Activated CD4-positive, alpha-beta T cell treated with anti-CD3 and anti-CD28 coated beads, Interleukin-2, amount 10 ng/mL, durations not matched to agents 24 days and 14 days (primary cell): ENCODE measurements at regions not wholly inside any gene's neighbourhood (a gene's known extent, or its start where the extent isn't known, plus 50 kb on each side); places are given as distances from the start of the nearest gene placed in this dataset.

Experiments used
- DNase-seq: peaks from one replicate; pipeline ENCODE4 v3.0.0; 2022
- H3K27ac Mint-ChIP-seq: one replicate; pipeline ENCODE4 v1.8.0; 2022; ENCODE audit warnings: mild to moderate bottlenecking, mixed read lengths
- H3K27me3 Mint-ChIP-seq: one replicate; pipeline ENCODE4 v1.8.0; 2022; ENCODE audit warnings: mixed read lengths
- H3K36me3 Mint-ChIP-seq: one replicate; pipeline ENCODE4 v1.8.0; 2022; ENCODE audit warnings: low read depth, mild to moderate bottlenecking, mixed read lengths
- H3K4me1 Mint-ChIP-seq: one replicate; pipeline ENCODE4 v1.8.0; 2021; ENCODE audit warnings: mixed read lengths
- H3K4me3 Mint-ChIP-seq: one replicate; pipeline ENCODE4 v1.8.0; 2022; ENCODE audit warnings: mild to moderate bottlenecking, moderate library complexity, mixed read lengths
- H3K9me3 Mint-ChIP-seq: one replicate; pipeline ENCODE4 v1.8.0; 2021; ENCODE audit warnings: mixed read lengths
- intact Hi-C: fragments of 100-400 bp; cut with micrococcal nuclease; formaldehyde crosslinking; loops from one replicate; pipeline ENCODE4 v1.15.1; 2023

DNA sequence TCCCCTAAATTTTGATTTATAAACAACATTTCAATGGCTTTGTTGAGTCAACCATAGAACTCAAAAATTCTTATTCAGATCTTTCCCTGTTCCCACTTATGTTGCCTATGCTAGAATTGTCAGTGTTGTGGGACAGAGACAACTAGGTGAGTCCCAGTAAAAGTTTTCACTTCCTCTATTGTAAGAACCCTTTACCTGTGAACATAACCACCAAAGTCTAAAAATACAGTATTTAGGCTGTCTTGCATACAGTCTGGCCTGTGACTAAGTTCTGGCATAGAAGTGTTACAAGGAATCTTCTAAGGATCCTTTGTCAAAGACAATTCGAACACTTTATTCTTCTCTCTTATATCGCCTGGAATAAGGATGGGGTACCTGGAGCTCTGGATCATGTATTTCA, 1047.9 kb upstream of the NCAM2 start:
- Mint-ChIP-seq H3K9me3 (peaks cover 14% of the 10 kb centered on the region), H3K4me3 (no peak overlapping the region), H3K36me3 (no peaks in the 10 kb centered on the region), H3K27me3 (no peaks in the 10 kb centered on the region), H3K4me1 (no peaks in the 10 kb centered on the region), H3K27ac (no peak overlapping the region)
- intact Hi-C loops: no loop called here
- DNase-seq: no peak

- H3K4me3 Mint-ChIP-seq: no peak overlapping the region
- no peaks in the 10 kb centered on the region for H3K4me1 Mint-ChIP-seq
- no peak overlapping the region for H3K27ac Mint-ChIP-seq
- DNase-seq: no peak
- H3K27me3 Mint-ChIP-seq: no peaks in the 10 kb centered on the region
- intact Hi-C loops: no loop called here
- H3K9me3 Mint-ChIP-seq: peaks cover 6% of the 10 kb centered on the region
- H3K36me3 Mint-ChIP-seq: no peaks in the 10 kb centered on the region
Observed at GRCh38 chr21:19969156-19969555, 1029.1 kb upstream of the NCAM2 start.

- Mint-ChIP-seq H3K9me3 (peaks cover 12% of the 10 kb centered on the region), H3K4me3 (no peak overlapping the region), H3K27ac (no peak overlapping the region), H3K36me3 (no peaks in the 10 kb centered on the region), H3K27me3 (no peaks in the 10 kb centered on the region), H3K4me1 (no peaks in the 10 kb centered on the region)
- DNase-seq: no peak
- intact Hi-C loops: no loop called here
Observed at GRCh38 chr21:19981938-19982337, 1016.3 kb upstream of the NCAM2 start.

- no peaks in the 10 kb centered on the region for H3K27me3 Mint-ChIP-seq
- intact Hi-C loops: no loop called here
- H3K9me3 Mint-ChIP-seq: peaks cover 4% of the 10 kb centered on the region
- H3K36me3 Mint-ChIP-seq: no peaks in the 10 kb centered on the region
- H3K27ac Mint-ChIP-seq: no peak overlapping the region
- H3K4me1 Mint-ChIP-seq: no peaks in the 10 kb centered on the region
- no peak overlapping the region for H3K4me3 Mint-ChIP-seq
- no peak for DNase-seq
Observed at GRCh38 chr21:19986396-19986795, 1011.8 kb upstream of the NCAM2 start.

DNA sequence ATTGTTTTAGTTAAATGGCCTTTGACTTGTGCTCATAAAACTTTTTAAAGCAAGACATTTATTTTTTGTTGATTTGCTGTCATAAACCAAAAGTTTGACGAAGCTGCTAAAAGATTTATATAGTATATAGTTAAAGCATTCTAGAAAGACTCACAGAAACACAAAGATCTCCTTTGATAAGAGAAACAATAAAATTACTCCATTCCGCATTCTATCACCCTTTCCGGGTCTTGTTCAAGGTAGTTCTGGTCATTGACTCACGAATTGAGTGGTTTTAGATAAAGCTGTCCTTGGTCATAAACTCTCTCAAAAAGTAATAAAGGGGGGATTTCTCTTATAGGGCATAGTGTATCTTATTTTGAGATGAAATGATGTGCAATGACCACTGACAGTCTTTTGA, 1010.5 kb upstream of the NCAM2 start:
- no peak for DNase-seq
- no peak overlapping the region for H3K27ac Mint-ChIP-seq
- H3K4me1 Mint-ChIP-seq: no peaks in the 10 kb centered on the region
- intact Hi-C loops: no loop called here
- no peaks in the 10 kb centered on the region for H3K27me3 Mint-ChIP-seq
- H3K36me3 Mint-ChIP-seq: no peaks in the 10 kb centered on the region
- H3K9me3 Mint-ChIP-seq: peaks cover 7% of the 10 kb centered on the region
- H3K4me3 Mint-ChIP-seq: no peak overlapping the region

GRCh38 chr21:19992540-19992939, 1005.7 kb upstream of the NCAM2 start:
- DNase-seq: no peak
- Mint-ChIP-seq H3K36me3 (no peaks in the 10 kb centered on the region), H3K4me1 (no peaks in the 10 kb centered on the region), H3K27me3 (no peaks in the 10 kb centered on the region), H3K9me3 (peaks cover 4% of the 10 kb centered on the region), H3K27ac (no peak overlapping the region), H3K4me3 (no peak overlapping the region)
- intact Hi-C loops: no loop called here

GRCh38 chr21:19993268-19993667, 1004.9 kb upstream of the NCAM2 start:
- no peak for DNase-seq
- H3K4me3 Mint-ChIP-seq: no peak overlapping the region
- intact Hi-C loops: no loop called here
- peaks cover 7% of the 10 kb centered on the region for H3K9me3 Mint-ChIP-seq
- H3K36me3 Mint-ChIP-seq: no peaks in the 10 kb centered on the region
- no peaks in the 10 kb centered on the region for H3K4me1 Mint-ChIP-seq
- H3K27ac Mint-ChIP-seq: no peak overlapping the region
- no peaks in the 10 kb centered on the region for H3K27me3 Mint-ChIP-seq

GRCh38 chr21:19995253-19995652, 1003.0 kb upstream of the NCAM2 start:
- H3K9me3 Mint-ChIP-seq: peaks cover 7% of the 10 kb centered on the region
- H3K27ac Mint-ChIP-seq: no peak overlapping the region
- no peaks in the 10 kb centered on the region for H3K27me3 Mint-ChIP-seq
- H3K36me3 Mint-ChIP-seq: no peaks in the 10 kb centered on the region
- intact Hi-C loops: no loop called here
- no peaks in the 10 kb centered on the region for H3K4me1 Mint-ChIP-seq
- H3K4me3 Mint-ChIP-seq: no peak overlapping the region
- DNase-seq: no peak

- H3K27me3 Mint-ChIP-seq: no peaks in the 10 kb centered on the region
- H3K27ac Mint-ChIP-seq: no peak overlapping the region
- no peaks in the 10 kb centered on the region for H3K36me3 Mint-ChIP-seq
- no peak overlapping the region for H3K4me3 Mint-ChIP-seq
- no peak for DNase-seq
- no peaks in the 10 kb centered on the region for H3K4me1 Mint-ChIP-seq
- peaks cover 3% of the 10 kb centered on the region for H3K9me3 Mint-ChIP-seq
- intact Hi-C loops: no loop called here
Observed at GRCh38 chr21:19998453-19998852, 999.8 kb upstream of the NCAM2 start.

- peaks cover 3% of the 10 kb centered on the region for H3K9me3 Mint-ChIP-seq
- no peak overlapping the region for H3K4me3 Mint-ChIP-seq
- intact Hi-C loops: no loop called here
- H3K27ac Mint-ChIP-seq: no peak overlapping the region
- no peaks in the 10 kb centered on the region for H3K27me3 Mint-ChIP-seq
- H3K36me3 Mint-ChIP-seq: no peaks in the 10 kb centered on the region
- no peak for DNase-seq
- no peaks in the 10 kb centered on the region for H3K4me1 Mint-ChIP-seq
Observed at GRCh38 chr21:19999369-20000272, 998.6 kb upstream of the NCAM2 start.

DNA sequence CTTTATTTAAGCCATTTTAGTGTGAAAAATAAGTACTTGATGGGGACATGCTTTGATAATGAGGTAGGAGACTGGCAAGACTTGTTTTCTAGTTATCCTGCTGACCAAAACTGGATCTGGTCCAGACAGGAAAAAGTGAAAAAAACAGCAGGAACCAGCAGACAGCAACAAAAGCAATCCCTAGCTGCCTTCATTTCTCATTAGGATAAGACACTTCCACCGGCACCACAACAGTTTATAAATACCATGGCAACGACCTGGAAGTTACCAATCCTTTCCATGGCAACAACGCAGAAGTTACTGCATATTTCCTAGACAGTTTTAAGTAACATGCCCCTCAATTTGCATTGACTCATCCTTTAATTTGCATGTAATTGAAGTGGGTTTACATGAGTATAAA, 993.8 kb upstream of the NCAM2 start:
- no peaks in the 10 kb centered on the region for H3K4me1 Mint-ChIP-seq
- no peaks in the 10 kb centered on the region for H3K27me3 Mint-ChIP-seq
- H3K36me3 Mint-ChIP-seq: no peaks in the 10 kb centered on the region
- no peak overlapping the region for H3K4me3 Mint-ChIP-seq
- no peak overlapping the region for H3K27ac Mint-ChIP-seq
- H3K9me3 Mint-ChIP-seq: peaks cover 4% of the 10 kb centered on the region
- no peak for DNase-seq
- intact Hi-C loops: no loop called here

GRCh38 chr21:20010691-20011200, 987.5 kb upstream of the NCAM2 start:
- intact Hi-C loops: no loop called here
- H3K36me3 Mint-ChIP-seq: no peaks in the 10 kb centered on the region
- no peak overlapping the region for H3K4me3 Mint-ChIP-seq
- H3K4me1 Mint-ChIP-seq: no peaks in the 10 kb centered on the region
- DNase-seq: no peak
- peaks cover 7% of the 10 kb centered on the region for H3K9me3 Mint-ChIP-seq
- no peaks in the 10 kb centered on the region for H3K27me3 Mint-ChIP-seq
- H3K27ac Mint-ChIP-seq: no peak overlapping the region

- H3K27ac Mint-ChIP-seq: no peak overlapping the region
- H3K4me1 Mint-ChIP-seq: no peaks in the 10 kb centered on the region
- no peak for DNase-seq
- H3K4me3 Mint-ChIP-seq: no peak overlapping the region
- peaks cover 4% of the 10 kb centered on the region for H3K9me3 Mint-ChIP-seq
- intact Hi-C loops: no loop called here
- H3K27me3 Mint-ChIP-seq: no peaks in the 10 kb centered on the region
- H3K36me3 Mint-ChIP-seq: no peaks in the 10 kb centered on the region
Observed at GRCh38 chr21:20013851-20014250, 984.4 kb upstream of the NCAM2 start.

GRCh38 chr21:20016435-20017005, 981.7 kb upstream of the NCAM2 start:
- no peaks in the 10 kb centered on the region for H3K27me3 Mint-ChIP-seq
- H3K4me3 Mint-ChIP-seq: no peak overlapping the region
- H3K27ac Mint-ChIP-seq: no peak overlapping the region
- H3K9me3 Mint-ChIP-seq: peaks cover 3% of the 10 kb centered on the region
- H3K36me3 Mint-ChIP-seq: no peaks in the 10 kb centered on the region
- DNase-seq: no peak
- H3K4me1 Mint-ChIP-seq: no peaks in the 10 kb centered on the region
- intact Hi-C loops: no loop called here
